ENCODE measurements at regions not wholly inside any gene's neighbourhood (a gene's known extent, or its start where the extent isn't known, plus 50 kb on each side); places are given as distances from the start of the nearest gene placed in this dataset.

- TF ChIP-seq CTCF (IDR thresholded peaks at IDR 0.05; ENCODE audit: low read length) (no peak), EZH2phosphoT487 (IDR thresholded peaks at IDR 0.05; ENCODE audit: low read length) (no peak), EZH2 (optimal IDR thresholded peaks at IDR 0.05; ENCODE audit: low read depth, low read length) (no peak)
Observed at GRCh38 chr7:16260236-16260728, 161.1 kb downstream of the CRPPA start.

All from MM.1S (cell line).